ENCODE measurements at regions not wholly inside any gene's neighbourhood (a gene's known extent, or its start where the extent isn't known, plus 50 kb on each side); places are given as distances from the start of the nearest gene placed in this dataset.

DNA sequence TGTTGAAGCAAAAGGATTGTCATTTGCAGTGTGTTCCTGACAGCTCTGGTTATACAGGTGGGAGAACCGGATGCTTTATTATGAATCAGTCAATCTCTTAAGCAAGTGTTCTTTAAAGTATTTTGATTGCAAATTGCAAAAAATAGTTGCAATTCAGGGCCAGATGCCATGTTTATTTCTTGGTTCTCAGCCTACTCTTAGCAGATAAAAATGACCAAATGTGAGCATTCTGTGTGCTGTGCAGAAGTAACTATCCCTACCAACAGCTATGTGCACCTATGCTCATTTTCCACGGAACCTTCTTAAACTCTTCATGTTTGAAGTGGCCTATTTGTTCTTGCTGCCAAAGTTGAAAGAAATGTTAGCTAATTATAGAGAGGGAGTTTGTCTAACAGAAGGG, 262.3 kb upstream of the RASGRP1 start:
- H2AFZ ChIP-seq (ENCODE audit: insufficient read depth, low read depth, low read length, poor library complexity, severe bottlenecking): no peak overlapping the region
- H4K20me1 ChIP-seq (ENCODE audit: insufficient read depth, low read length): no peaks in the 10 kb centered on the region
- no peaks in the 10 kb centered on the region for H3K36me3 ChIP-seq (replicated peaks in 1 of 2; ENCODE audit: control insufficient read depth in 1 of 2, insufficient read depth in 2 of 2, low read length in 2 of 2)
- TF ChIP-seq, protein P1, sequence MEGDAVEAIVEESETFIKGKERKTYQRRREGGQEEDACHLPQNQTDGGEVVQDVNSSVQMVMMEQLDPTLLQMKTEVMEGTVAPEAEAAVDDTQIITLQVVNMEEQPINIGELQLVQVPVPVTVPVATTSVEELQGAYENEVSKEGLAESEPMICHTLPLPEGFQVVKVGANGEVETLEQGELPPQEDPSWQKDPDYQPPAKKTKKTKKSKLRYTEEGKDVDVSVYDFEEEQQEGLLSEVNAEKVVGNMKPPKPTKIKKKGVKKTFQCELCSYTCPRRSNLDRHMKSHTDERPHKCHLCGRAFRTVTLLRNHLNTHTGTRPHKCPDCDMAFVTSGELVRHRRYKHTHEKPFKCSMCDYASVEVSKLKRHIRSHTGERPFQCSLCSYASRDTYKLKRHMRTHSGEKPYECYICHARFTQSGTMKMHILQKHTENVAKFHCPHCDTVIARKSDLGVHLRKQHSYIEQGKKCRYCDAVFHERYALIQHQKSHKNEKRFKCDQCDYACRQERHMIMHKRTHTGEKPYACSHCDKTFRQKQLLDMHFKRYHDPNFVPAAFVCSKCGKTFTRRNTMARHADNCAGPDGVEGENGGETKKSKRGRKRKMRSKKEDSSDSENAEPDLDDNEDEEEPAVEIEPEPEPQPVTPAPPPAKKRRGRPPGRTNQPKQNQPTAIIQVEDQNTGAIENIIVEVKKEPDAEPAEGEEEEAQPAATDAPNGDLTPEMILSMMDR (IDR thresholded peaks at IDR 0.05): no peak
- no peaks in the 10 kb centered on the region for H3K27me3 ChIP-seq (ENCODE audit: control insufficient read depth in 2 of 2, insufficient read depth in 2 of 2, low read length in 2 of 2)
- H3K4me1 Mint-ChIP-seq: no peaks in the 10 kb centered on the region
- H3K4me3 ChIP-seq (replicated peaks in 1 of 3; ENCODE audit: low read depth in 2 of 3, low read length in 3 of 3): no peak overlapping the region
- H3K27ac Mint-ChIP-seq: no peak overlapping the region
- 100% methylated on average over 1 of the region's 2 CpGs for WGBS (ENCODE audit: insufficient coverage)
- H3K4me1 ChIP-seq (ENCODE audit: control insufficient read depth in 1 of 2, insufficient read depth in 2 of 2, low read length in 2 of 2): no peaks in the 10 kb centered on the region
- intact Hi-C loops (cut with micrococcal nuclease): no loop called here
- H3K9me3 Mint-ChIP-seq: peaks cover 0 to 8% (median 5%) of the 10 kb centered on the region in 7 donors
- H3K9me3 ChIP-seq (replicated peaks in 1 of 2; ENCODE audit: control insufficient read depth in 1 of 2, insufficient read depth in 1 of 2, low read length in 2 of 2): peaks cover 5 to 9% of the 10 kb centered on the region in 2 donors
- H3K36me3 Mint-ChIP-seq: no peaks in the 10 kb centered on the region
- H3K4me2 ChIP-seq (replicated peaks; ENCODE audit: extremely low read depth, low read length, poor library complexity, severe bottlenecking): no peak overlapping the region
- H3K27ac ChIP-seq (ENCODE audit: low read depth in 1 of 2, low read length in 2 of 2): no peak overlapping the region
- no peaks in the 10 kb centered on the region for H3K79me2 ChIP-seq (ENCODE audit: insufficient read depth, low read length)
- no peak for DNase-seq
- no peak overlapping the region for H3K4me3 Mint-ChIP-seq
- peaks cover 0 to 3% (median 2%) of the 10 kb centered on the region in 3 donors for H3K27me3 Mint-ChIP-seq (ENCODE audit: low read depth in 3 of 3)
- H3K9ac ChIP-seq (ENCODE audit: insufficient read depth, low read length, poor library complexity, severe bottlenecking): no peak overlapping the region

DNA sequence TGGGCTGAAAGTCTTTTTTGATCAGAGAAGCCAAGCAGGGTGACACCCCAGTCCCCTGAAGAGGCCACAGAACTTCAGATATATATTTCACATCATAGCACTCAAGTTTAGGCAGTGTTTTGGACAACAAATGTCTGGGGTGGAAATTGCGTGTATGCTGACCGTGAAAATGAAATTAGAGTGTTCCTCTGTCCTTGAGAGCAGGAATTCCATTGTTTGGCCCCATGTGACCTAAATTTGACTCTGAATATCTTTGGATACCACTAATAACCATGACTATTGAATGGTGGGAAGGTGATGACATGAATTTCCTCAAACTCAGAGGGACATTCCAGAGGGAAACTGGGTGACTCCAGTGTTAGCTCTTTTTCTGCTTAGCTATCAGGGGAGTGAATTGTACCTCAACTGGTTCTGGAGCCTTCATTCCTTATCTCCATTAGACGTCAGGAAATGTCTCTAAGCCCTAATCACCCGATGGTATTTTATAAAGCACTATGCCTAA, 263.5 kb upstream of the RASGRP1 start:
- H3K27me3 ChIP-seq (ENCODE audit: control insufficient read depth in 2 of 2, insufficient read depth in 2 of 2, low read length in 2 of 2): no peaks in the 10 kb centered on the region
- DNase-seq: no peak
- no peaks in the 10 kb centered on the region for H4K20me1 ChIP-seq (ENCODE audit: insufficient read depth, low read length)
- Mint-ChIP-seq H3K9me3 (peaks cover 0 to 8% (median 4%) of the 10 kb centered on the region in 7 donors), H3K27ac (no peak overlapping the region), H3K36me3 (no peaks in the 10 kb centered on the region), H3K27me3 (ENCODE audit: low read depth in 3 of 3) (peaks cover 0 to 3% (median 2%) of the 10 kb centered on the region in 3 donors), H3K4me1 (no peaks in the 10 kb centered on the region), H3K4me3 (no peak overlapping the region)
- peaks cover 1 to 4% of the 10 kb centered on the region in 2 donors for H3K9me3 ChIP-seq (replicated peaks in 1 of 2; ENCODE audit: control insufficient read depth in 1 of 2, insufficient read depth in 1 of 2, low read length in 2 of 2)
- TF ChIP-seq, protein P1 (IDR thresholded peaks at IDR 0.05): no peak
- H2AFZ ChIP-seq (ENCODE audit: insufficient read depth, low read depth, low read length, poor library complexity, severe bottlenecking): no peak overlapping the region
- H3K36me3 ChIP-seq (replicated peaks in 1 of 2; ENCODE audit: control insufficient read depth in 1 of 2, insufficient read depth in 2 of 2, low read length in 2 of 2): no peaks in the 10 kb centered on the region
- H3K9ac ChIP-seq (ENCODE audit: insufficient read depth, low read length, poor library complexity, severe bottlenecking): no peak overlapping the region
- intact Hi-C loops (cut with micrococcal nuclease): no loop called here
- H3K4me1 ChIP-seq (ENCODE audit: control insufficient read depth in 1 of 2, insufficient read depth in 2 of 2, low read length in 2 of 2): no peaks in the 10 kb centered on the region
- no peaks in the 10 kb centered on the region for H3K79me2 ChIP-seq (ENCODE audit: insufficient read depth, low read length)
- WGBS (ENCODE audit: insufficient coverage): no CpG with 5 or more reads among the region's 4 CpGs
- H3K4me2 ChIP-seq (replicated peaks; ENCODE audit: extremely low read depth, low read length, poor library complexity, severe bottlenecking): no peak overlapping the region
- H3K4me3 ChIP-seq (replicated peaks in 1 of 3; ENCODE audit: low read depth in 2 of 3, low read length in 3 of 3): no peak overlapping the region
- no peak overlapping the region for H3K27ac ChIP-seq (ENCODE audit: low read depth in 1 of 2, low read length in 2 of 2)
